Activated naive CD8-positive, alpha-beta T cell (primary cell): ENCODE measurements at regions not wholly inside any gene's neighbourhood (a gene's known extent, or its start where the extent isn't known, plus 50 kb on each side); places are given as distances from the start of the nearest gene placed in this dataset.

ENCODE experiments used
- H3K27ac Mint-ChIP-seq: one replicate; pipeline ENCODE4 v1.8.0; 2021; ENCODE audit warnings: mixed read lengths
- H3K27me3 Mint-ChIP-seq: one replicate; pipeline ENCODE4 v1.8.0; 2021; ENCODE audit warnings: mixed read lengths
- H3K36me3 Mint-ChIP-seq: one replicate; pipeline ENCODE4 v1.8.0; 2021; ENCODE audit warnings: mixed read lengths
- H3K4me1 Mint-ChIP-seq: one replicate; pipeline ENCODE4 v1.8.0; 2021; ENCODE audit warnings: low read depth, mixed read lengths
- H3K4me3 Mint-ChIP-seq: one replicate; pipeline ENCODE4 v1.8.0; 2021; ENCODE audit warnings: mild to moderate bottlenecking, mixed read lengths
- H3K9me3 Mint-ChIP-seq: one replicate; pipeline ENCODE4 v1.8.0; 2021; ENCODE audit warnings: low read depth, mixed read lengths

DNA sequence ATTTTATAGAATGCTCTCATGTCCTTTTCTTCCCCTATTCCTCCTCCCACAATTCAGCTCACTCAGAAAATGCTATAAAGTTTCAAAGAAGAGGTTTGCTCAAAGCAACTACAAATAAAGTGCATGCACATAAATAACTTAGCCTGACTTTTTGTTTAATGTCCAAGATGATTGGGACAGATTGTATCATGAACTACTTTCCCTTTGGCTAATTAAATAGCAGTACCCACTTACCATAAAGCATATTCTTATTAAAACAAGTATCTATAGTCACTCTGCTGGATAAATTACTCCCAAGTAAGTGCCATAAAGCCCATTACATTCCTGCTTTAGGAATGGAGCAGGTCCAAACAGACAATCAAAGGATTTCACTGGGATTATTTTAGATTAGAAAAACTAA lies 576.0 kb downstream of the LMO4 start:
- H3K9me3 Mint-ChIP-seq, result no peaks in the 10 kb centered on the region
- H3K27me3 Mint-ChIP-seq, result peaks cover 7% of the 10 kb centered on the region
- H3K4me3 Mint-ChIP-seq, result no peak overlapping the region
- H3K36me3 Mint-ChIP-seq, result no peaks in the 10 kb centered on the region
- H3K27ac Mint-ChIP-seq, result no peak overlapping the region
- H3K4me1 Mint-ChIP-seq, result no peaks in the 10 kb centered on the region

DNA sequence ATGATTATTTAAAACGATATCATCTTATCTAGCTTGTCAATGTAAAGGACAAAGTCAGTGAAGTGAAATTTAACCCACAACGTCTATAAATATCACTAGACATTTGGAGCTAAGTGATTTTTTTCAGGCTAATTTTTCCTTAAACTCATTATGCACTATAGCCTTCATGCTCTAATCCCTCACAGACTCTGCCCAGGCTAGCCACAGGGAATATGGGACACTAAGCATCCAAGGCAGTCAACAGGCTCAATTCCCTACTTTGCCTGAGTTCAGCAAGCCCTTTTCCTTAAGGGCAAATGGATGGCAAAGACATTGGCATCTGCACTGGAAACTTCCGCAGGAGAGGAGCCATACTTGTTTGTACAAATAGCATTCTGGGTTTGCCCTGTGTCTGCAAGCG lies 577.0 kb downstream of the LMO4 start:
- H3K27me3 Mint-ChIP-seq, result peaks cover 4% of the 10 kb centered on the region
- no peaks in the 10 kb centered on the region for H3K36me3 Mint-ChIP-seq
- no peak overlapping the region for H3K4me3 Mint-ChIP-seq
- no peaks in the 10 kb centered on the region for H3K9me3 Mint-ChIP-seq
- no peaks in the 10 kb centered on the region for H3K4me1 Mint-ChIP-seq
- no peak overlapping the region for H3K27ac Mint-ChIP-seq

DNA sequence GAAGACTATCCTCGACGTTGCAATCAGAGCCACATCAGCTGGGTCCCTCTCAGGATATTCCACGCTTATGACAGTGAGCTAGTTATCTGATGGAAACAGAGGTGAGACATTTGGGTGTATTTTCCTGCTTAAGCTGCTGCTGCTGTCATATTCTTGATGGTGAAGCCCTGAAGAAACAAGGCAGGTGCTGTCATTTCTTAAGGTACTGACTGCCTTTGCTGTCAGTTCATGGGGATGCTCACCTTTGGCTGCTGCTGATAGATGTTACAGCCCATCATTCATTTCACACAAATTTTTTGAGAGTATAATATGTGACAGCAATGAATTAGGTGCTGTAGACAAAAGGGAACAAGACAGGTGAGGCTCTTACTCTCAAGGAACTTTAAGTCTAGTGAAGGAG lies 577.4 kb downstream of the LMO4 start:
- Mint-ChIP-seq H3K27me3 (peaks cover 4% of the 10 kb centered on the region), H3K27ac (no peak overlapping the region), H3K9me3 (no peaks in the 10 kb centered on the region), H3K4me3 (no peak overlapping the region), H3K4me1 (no peaks in the 10 kb centered on the region), H3K36me3 (no peaks in the 10 kb centered on the region)

DNA sequence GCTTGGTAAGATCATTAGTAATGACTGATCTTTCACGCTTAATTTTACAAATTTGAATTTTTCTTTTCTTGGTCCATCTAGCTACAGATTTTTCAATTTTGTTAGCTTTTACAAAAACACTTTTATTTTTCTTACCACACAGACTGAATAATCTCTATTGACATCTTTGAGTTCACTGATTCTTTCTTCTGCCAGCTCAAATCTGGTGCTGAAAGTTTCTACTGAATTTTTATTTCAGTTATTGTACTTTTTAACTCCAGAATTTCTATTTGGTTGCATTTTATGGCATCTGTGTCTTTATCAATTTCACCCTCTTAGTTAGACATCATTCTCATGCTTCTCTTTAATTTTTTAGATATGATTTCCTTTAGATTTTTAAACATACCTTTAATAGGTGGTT lies 584.7 kb downstream of the LMO4 start:
- Mint-ChIP-seq H3K27ac (no peak overlapping the region), H3K4me3 (no peak overlapping the region), H3K36me3 (no peaks in the 10 kb centered on the region), H3K27me3 (peaks cover 6% of the 10 kb centered on the region), H3K4me1 (no peaks in the 10 kb centered on the region), H3K9me3 (peaks cover 12% of the 10 kb centered on the region)

DNA sequence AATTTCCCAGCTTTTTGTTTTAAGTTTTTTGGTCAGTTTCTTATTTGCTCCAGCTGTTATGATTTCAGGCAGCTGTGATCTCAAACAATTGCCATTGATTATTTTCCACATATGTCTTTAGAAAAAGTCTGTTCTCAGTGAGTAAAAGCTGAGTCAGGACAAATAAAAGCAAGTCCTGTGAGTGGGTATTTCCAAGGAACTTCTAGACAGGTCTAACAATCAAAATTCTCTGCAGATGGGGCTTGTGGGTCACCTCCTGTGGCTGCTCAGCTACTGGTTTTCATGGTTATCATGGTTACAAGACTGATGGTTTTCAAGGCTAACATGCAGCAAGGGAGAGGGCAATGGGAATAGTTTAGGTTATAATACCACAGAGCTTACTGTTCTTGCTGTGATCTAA lies 585.7 kb downstream of the LMO4 start:
- Mint-ChIP-seq H3K27ac (no peak overlapping the region), H3K36me3 (no peaks in the 10 kb centered on the region), H3K27me3 (peaks cover 6% of the 10 kb centered on the region), H3K4me3 (no peak overlapping the region), H3K9me3 (peaks cover 12% of the 10 kb centered on the region), H3K4me1 (no peaks in the 10 kb centered on the region)

DNA sequence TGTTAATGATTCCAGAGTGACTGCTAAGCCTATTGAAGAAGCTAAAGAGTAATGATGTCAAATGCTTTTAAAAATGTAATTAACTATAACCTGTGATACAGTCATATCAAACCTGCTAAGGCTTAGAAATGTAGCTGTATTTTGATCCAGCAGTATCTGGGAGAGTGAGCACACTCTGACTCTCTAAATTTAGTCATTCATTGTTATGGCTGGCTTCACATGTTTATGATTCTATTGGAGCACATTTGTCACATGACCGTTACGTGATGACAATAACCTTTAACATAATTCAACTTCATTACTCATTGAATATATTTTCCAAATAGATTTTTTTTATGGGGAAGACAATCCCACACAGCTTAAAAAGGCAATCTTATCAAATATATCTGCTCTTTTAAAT lies 587.1 kb downstream of the LMO4 start:
- H3K9me3 Mint-ChIP-seq, result peaks cover 12% of the 10 kb centered on the region
- peaks cover 6% of the 10 kb centered on the region for H3K27me3 Mint-ChIP-seq
- no peaks in the 10 kb centered on the region for H3K36me3 Mint-ChIP-seq
- no peak overlapping the region for H3K4me3 Mint-ChIP-seq
- no peaks in the 10 kb centered on the region for H3K4me1 Mint-ChIP-seq
- no peak overlapping the region for H3K27ac Mint-ChIP-seq

DNA sequence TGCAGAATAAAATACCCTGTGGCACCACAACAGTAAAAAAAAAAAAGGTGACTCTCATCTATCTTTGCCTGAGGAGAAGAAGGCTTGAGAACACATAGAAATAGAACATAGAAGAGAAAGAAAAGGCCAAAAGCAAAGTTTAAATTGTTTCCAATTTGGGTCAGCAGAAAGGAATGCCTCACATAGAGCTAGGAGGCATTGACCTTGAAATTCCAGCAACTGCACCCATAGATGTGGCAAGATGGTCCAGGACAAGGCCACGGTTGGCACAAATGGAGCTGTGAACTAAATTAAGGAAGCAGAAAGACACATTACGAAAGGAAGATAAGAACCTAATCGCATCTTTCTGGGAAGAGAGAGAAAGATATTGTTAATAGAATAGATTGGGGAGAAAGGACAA lies 588.3 kb downstream of the LMO4 start:
- no peak overlapping the region for H3K4me3 Mint-ChIP-seq
- H3K27me3 Mint-ChIP-seq, result peaks cover 6% of the 10 kb centered on the region
- no peaks in the 10 kb centered on the region for H3K36me3 Mint-ChIP-seq
- no peaks in the 10 kb centered on the region for H3K4me1 Mint-ChIP-seq
- no peak overlapping the region for H3K27ac Mint-ChIP-seq
- H3K9me3 Mint-ChIP-seq, result peaks cover 12% of the 10 kb centered on the region

DNA sequence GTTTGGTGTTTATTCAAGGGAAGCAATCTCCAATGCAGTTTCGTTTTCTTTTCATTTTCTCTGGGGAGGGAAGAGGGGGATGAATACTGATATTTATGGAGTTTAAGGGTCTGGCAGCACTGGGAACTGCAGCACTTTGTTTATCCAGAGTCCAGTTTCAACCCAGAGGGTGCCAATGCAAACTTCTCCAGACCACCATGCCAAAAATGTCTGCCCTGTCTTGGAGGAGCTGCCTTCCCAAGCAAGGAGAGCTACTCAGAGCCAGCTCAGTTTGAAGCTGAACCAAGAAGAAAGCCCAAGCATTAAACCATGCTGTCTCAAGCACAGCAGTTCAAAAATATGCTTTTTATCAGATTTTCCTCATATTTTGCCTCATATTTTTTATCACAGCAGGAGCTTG lies 589.7 kb downstream of the LMO4 start:
- Mint-ChIP-seq H3K27me3 (peaks cover 4% of the 10 kb centered on the region), H3K4me3 (no peak overlapping the region), H3K4me1 (no peaks in the 10 kb centered on the region), H3K36me3 (no peaks in the 10 kb centered on the region), H3K27ac (no peak overlapping the region), H3K9me3 (peaks cover 10% of the 10 kb centered on the region)

DNA sequence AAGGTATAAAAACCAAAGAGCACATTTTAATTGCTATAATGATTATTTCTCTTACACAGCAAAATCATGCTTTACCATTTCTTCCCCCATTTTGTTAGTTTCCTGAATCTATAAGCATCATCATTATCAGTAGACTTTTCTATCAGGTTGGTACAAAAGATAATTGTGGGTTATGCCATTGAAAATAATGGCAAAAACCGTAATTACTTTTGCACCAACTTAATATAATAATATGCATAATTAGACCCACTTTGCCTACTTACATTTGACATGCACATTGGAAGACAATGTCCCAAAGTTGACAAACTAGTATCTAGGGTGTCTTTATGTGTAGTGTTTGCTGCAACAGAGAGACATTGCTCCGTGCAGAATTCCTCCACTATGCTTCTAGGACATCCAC lies 594.2 kb downstream of the LMO4 start:
- Mint-ChIP-seq H3K27ac (no peak overlapping the region), H3K4me3 (no peak overlapping the region), H3K9me3 (no peaks in the 10 kb centered on the region), H3K27me3 (no peaks in the 10 kb centered on the region), H3K36me3 (no peaks in the 10 kb centered on the region), H3K4me1 (no peaks in the 10 kb centered on the region)

DNA sequence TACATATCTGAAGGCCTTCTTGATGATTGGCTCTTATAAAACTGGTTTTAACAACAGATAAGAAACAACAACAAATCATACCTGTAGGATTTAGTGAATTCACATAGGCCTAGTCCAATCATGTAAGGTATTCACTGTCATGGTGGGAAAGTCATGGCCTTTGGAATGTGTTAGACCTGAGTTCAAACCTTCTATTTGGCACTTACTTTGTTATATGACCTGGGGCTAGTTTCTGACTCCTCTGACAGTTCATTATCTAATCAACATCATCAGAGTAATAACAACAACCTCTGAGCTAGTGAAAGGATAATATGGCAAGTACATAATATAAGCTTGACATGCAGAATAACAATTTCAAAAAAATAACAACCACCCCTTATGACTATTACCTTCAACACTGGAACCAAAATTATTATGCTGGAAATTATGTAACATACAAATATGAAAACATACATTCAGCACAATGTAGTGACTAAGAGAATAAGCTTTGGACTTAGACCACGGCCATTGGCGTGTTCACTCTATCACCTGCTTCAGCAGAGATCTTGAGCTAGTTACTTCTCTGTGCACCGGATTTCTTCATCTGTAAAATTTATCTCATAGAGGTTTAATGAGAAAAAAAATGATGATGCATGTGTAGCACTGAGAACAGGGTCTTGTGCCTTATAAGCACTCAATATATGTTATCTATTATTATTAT lies 597.6 kb downstream of the LMO4 start:
- H3K36me3 Mint-ChIP-seq, result no peaks in the 10 kb centered on the region
- no peak overlapping the region for H3K4me3 Mint-ChIP-seq
- H3K9me3 Mint-ChIP-seq, result peaks cover 5% of the 10 kb centered on the region
- no peaks in the 10 kb centered on the region for H3K4me1 Mint-ChIP-seq
- no peaks in the 10 kb centered on the region for H3K27me3 Mint-ChIP-seq
- no peak overlapping the region for H3K27ac Mint-ChIP-seq

DNA sequence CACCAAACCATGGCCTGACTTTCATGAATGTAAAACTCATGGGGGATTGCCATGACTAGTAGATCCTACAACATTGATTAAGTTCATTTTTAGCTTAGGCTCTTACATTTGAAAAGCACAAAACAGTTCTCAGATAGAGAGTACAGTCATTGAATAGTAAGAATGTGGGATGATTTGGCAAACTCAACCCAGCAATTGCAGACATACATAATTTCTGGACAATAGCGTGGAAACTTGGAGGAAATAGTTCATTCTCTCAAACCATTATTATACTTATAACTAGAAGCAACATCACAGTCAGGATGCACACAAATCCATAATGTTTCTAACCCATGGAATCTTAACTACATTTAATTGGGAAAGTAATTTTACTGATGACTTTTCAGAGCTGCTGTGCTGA lies 598.2 kb downstream of the LMO4 start:
- peaks cover 5% of the 10 kb centered on the region for H3K9me3 Mint-ChIP-seq
- no peaks in the 10 kb centered on the region for H3K4me1 Mint-ChIP-seq
- no peak overlapping the region for H3K27ac Mint-ChIP-seq
- H3K27me3 Mint-ChIP-seq, result no peaks in the 10 kb centered on the region
- H3K36me3 Mint-ChIP-seq, result no peaks in the 10 kb centered on the region
- H3K4me3 Mint-ChIP-seq, result no peak overlapping the region

DNA sequence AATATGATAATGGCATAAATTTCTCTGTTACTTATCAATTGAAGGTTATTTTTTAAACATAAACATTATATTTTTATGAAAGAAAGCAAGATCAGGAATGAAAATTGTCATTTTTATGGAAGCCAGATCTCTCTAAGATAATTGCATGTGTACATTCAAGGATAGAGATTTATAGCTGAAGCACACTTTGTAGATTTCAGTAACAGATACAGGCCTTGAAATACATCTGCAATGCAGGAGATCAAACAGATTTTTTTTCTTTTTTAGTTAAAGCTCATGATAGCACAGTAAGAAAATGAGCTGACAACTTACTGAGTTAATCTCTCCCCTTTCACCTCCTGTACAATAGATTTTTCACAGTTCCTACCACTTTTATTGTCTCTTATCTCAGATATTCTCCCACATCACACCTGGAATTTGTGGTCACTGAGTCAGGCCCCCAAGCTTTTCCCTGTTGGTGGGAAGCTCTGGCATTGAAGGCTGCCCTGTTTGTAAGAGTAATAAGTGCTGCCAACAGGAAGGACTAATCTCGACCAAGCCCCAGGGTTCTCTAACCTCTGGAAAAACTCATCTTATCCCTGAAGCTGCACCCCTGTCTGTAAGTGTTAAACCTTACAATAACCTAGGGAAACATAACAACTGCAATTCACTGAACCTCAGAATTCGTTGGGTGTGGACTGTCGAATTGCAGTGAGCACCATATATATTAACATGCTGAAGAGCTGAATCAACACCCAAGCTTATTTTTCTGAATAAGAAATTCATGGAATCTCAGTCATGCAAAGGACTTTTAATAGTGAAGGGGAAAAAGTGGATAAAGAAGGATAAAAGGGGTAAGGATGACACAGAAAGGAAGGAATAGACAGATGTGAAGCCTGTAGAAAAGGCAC lies 599.0 kb downstream of the LMO4 start:
- Mint-ChIP-seq H3K4me3 (no peak overlapping the region), H3K9me3 (peaks cover 5% of the 10 kb centered on the region), H3K27me3 (no peaks in the 10 kb centered on the region)

DNA sequence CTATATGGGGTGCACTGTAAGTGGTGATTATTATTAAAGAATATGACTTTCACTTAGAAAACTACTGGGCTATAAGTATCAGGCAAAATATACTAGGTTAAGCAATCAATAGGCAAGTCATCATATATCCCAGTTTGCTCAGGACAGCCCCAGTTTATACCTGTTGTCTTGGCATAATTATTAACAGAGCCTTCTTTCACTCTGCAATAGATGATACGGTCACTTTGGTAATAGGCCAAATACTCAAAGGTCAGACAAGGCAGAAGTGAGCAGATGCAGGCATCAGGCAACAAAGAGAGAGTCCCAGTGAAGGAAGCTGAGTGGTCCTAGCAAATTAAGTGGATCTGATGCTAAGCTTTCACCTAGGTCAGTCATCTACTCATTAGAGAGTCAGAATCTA lies 599.9 kb downstream of the LMO4 start:
- no peak overlapping the region for H3K4me3 Mint-ChIP-seq
- no peaks in the 10 kb centered on the region for H3K4me1 Mint-ChIP-seq
- no peak overlapping the region for H3K27ac Mint-ChIP-seq
- no peaks in the 10 kb centered on the region for H3K36me3 Mint-ChIP-seq
- H3K9me3 Mint-ChIP-seq, result peaks cover 5% of the 10 kb centered on the region
- H3K27me3 Mint-ChIP-seq, result no peaks in the 10 kb centered on the region

More for the DNA sequence above, 599.0 kb downstream of the LMO4 start:
- no peak overlapping the region for H3K27ac Mint-ChIP-seq
- H3K36me3 Mint-ChIP-seq, result no peaks in the 10 kb centered on the region
- H3K4me1 Mint-ChIP-seq, result no peaks in the 10 kb centered on the region

DNA sequence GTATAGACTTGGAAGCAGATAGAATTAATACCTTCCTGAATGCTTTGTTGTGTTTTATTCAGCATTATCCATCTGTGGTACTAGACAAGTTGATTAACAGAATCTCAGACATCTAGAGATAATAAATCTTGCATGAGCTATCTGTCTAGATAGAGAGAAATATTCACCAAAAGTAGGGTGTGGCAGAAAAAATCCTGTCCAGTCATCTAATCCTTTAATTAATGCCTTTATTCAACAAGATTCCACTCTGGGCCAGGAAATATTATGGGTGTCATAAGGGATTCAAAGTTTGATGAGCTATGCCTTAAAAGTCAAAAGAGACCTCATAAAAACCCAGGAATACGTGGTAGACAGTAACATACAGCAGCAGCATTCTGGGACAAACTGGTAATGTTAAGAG lies 601.2 kb downstream of the LMO4 start:
- H3K9me3 Mint-ChIP-seq, result peaks cover 5% of the 10 kb centered on the region
- no peaks in the 10 kb centered on the region for H3K36me3 Mint-ChIP-seq
- H3K4me3 Mint-ChIP-seq, result no peak overlapping the region
- no peaks in the 10 kb centered on the region for H3K27me3 Mint-ChIP-seq
- H3K27ac Mint-ChIP-seq, result no peak overlapping the region
- no peaks in the 10 kb centered on the region for H3K4me1 Mint-ChIP-seq

DNA sequence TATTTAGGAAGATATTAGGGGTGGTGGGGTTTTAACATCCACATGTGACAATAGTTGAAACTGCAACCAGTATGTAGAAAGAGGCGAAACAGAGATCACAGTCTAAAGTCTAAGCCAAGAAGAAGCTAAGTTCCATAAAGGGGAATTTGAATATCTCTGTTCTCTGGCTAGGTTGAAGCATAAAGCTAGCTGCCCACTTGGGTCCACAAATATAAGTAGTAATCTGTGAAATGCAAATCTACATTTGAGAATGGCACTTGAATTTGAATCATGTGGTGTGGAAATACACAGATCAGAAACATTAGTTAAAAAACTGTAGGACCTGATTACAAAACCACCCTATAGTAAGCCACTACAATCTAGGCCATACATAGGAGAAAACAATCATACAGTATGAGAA lies 602.1 kb downstream of the LMO4 start:
- no peaks in the 10 kb centered on the region for H3K36me3 Mint-ChIP-seq
- no peaks in the 10 kb centered on the region for H3K4me1 Mint-ChIP-seq
- peaks cover 4% of the 10 kb centered on the region for H3K27me3 Mint-ChIP-seq
- peaks cover 5% of the 10 kb centered on the region for H3K9me3 Mint-ChIP-seq
- no peak overlapping the region for H3K27ac Mint-ChIP-seq
- no peak overlapping the region for H3K4me3 Mint-ChIP-seq

DNA sequence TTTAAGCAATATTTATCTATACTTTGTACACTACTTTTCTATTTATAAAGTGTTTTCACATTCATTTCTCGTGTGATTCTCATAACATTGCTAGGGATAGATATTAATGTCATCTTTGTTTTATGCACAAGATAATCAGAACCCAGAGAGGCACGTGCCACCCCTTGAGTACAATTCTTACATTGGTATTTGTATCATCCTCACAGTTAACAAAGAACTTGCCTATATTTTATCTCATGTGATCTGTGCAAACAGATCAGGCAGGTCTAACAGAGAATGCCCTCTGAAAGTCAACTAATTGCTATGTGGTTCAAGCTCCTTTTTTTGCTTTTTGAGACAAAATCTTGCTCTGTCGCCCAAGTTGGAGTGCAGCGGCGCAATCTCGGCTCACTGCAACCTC lies 604.5 kb downstream of the LMO4 start:
- Mint-ChIP-seq H3K9me3 (peaks cover 5% of the 10 kb centered on the region), H3K4me1 (no peaks in the 10 kb centered on the region), H3K4me3 (no peak overlapping the region), H3K27ac (no peak overlapping the region), H3K36me3 (no peaks in the 10 kb centered on the region), H3K27me3 (peaks cover 4% of the 10 kb centered on the region)
